Hepatocyte (in vitro differentiated cells): ENCODE measurements at regions not wholly inside any gene's neighbourhood (a gene's known extent, or its start where the extent isn't known, plus 50 kb on each side); places are given as distances from the start of the nearest gene placed in this dataset.

Source experiments
- EZH2 ChIP-seq: fragments of 200-600 bp; sonication (generic); IDR thresholded peaks from 2 replicates; pipeline ENCODE4 v1.6.1; 2016; ENCODE audit warnings: antibody characterized with exemption, mild to moderate bottlenecking, borderline replicate concordance
- EZH2phosphoT487 ChIP-seq: fragments of 200-600 bp; sonication (generic); IDR thresholded peaks from one replicate; pipeline ENCODE4 v1.6.1; 2018; ENCODE audit warnings: antibody characterized with exemption, mild to moderate bottlenecking, low read depth, moderate library complexity; ENCODE audit not compliant: unreplicated experiment, severe bottlenecking
- TF ChIP-seq, protein P1 (sequence below): fragments of 200-600 bp; sonication (generic); IDR thresholded peaks from 2 replicates; pipeline ENCODE4 v1.5.1; 2016; ENCODE audit warnings: antibody characterized with exemption, mild to moderate bottlenecking; ENCODE audit not compliant: poor library complexity

DNA sequence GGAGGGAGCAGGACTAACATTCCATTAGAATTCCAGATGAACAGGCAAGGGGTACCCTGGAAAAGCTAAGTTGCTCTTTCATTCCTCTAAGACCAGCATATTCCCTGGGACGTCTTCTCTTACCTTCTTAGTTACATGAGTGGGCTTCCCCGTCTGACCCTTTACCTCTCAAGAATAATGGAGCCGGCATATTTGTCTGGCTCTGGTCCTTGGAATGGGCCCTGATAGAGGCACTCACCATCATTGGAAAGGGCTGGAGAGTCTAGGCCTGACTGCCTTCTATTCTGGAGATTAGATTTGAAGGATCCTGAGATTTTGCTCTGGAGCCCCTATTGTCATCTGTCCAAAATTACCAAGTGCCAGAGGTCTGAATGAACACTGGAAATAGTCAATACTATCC lies 347.5 kb downstream of the MYCN start:
- TF ChIP-seq EZH2: no peak
- TF ChIP-seq, protein P1, sequence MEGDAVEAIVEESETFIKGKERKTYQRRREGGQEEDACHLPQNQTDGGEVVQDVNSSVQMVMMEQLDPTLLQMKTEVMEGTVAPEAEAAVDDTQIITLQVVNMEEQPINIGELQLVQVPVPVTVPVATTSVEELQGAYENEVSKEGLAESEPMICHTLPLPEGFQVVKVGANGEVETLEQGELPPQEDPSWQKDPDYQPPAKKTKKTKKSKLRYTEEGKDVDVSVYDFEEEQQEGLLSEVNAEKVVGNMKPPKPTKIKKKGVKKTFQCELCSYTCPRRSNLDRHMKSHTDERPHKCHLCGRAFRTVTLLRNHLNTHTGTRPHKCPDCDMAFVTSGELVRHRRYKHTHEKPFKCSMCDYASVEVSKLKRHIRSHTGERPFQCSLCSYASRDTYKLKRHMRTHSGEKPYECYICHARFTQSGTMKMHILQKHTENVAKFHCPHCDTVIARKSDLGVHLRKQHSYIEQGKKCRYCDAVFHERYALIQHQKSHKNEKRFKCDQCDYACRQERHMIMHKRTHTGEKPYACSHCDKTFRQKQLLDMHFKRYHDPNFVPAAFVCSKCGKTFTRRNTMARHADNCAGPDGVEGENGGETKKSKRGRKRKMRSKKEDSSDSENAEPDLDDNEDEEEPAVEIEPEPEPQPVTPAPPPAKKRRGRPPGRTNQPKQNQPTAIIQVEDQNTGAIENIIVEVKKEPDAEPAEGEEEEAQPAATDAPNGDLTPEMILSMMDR: no peak
- TF ChIP-seq EZH2phosphoT487: no peak
